ENCODE measurements at regions not wholly inside any gene's neighbourhood (a gene's known extent, or its start where the extent isn't known, plus 50 kb on each side); places are given as distances from the start of the nearest gene placed in this dataset.

- no peaks in the 10 kb centered on the region for H3K27me3 ChIP-seq (ENCODE audit: insufficient read depth, low read length)
- no peak overlapping the region for H3K4me3 ChIP-seq (ENCODE audit: low read length)
- H3K36me3 ChIP-seq (ENCODE audit: insufficient read depth, low read length): no peaks in the 10 kb centered on the region
- H3K9me3 ChIP-seq (ENCODE audit: low read length): no peaks in the 10 kb centered on the region
- no peak overlapping the region for H2AFZ ChIP-seq (ENCODE audit: low read depth, low read length)
- H3K4me1 ChIP-seq (ENCODE audit: insufficient read depth, low read length): peaks cover 4% of the 10 kb centered on the region
These were observed 258.3 kb upstream of the FOXQ1 start for GRCh38 chr6:1053586-1053985.

DNA sequence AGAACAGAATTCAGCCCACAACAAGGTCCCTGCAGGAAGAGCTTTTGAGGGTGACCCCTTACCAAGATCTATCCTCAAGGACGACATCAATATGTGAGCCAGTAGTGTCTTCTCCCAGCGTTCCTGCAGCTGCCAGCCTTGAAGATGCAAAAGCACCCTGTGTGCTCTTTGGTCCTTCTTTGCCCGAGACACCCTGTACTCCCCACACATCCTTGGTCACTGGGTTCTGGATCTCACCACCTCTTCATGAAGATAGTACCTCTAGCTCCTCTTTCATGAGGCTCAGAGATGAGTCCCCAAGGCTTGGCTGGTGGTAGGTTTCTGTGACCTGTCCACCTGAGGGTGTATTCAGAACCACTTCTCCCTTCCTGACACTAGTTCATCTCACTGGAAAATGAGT, 259.6 kb upstream of the FOXQ1 start:
- Histone ChIP-seq H3K4me1 (ENCODE audit: insufficient read depth, low read length) (peaks cover 4% of the 10 kb centered on the region), H3K36me3 (ENCODE audit: insufficient read depth, low read length) (no peaks in the 10 kb centered on the region)

DNA sequence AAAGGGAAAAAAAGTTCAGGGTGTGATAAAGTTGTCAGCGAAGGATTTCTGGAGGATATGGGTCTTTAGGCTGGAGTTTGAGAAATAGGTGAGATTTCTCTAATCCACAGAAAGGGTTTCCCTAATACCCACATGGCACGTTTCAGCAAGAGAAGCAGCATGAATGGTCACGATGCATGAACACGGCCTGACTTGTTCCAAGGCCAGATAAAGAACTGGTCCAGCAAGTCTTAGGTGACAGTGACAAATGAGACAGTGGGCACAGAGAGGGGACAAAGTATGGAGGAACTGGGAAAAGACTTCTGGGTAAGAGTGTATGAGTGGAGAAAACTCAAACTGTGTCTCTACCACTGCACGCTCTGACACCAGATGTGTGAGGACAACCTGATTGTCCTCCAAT, 262.0 kb upstream of the FOXQ1 start:
- no peaks in the 10 kb centered on the region for H3K4me1 ChIP-seq (ENCODE audit: insufficient read depth, low read length)
- no peaks in the 10 kb centered on the region for H3K27me3 ChIP-seq (ENCODE audit: insufficient read depth, low read length)
- no peaks in the 10 kb centered on the region for H3K9me3 ChIP-seq (ENCODE audit: low read length)
- H3K4me3 ChIP-seq (ENCODE audit: low read length): no peak overlapping the region
- no peak overlapping the region for H2AFZ ChIP-seq (ENCODE audit: low read depth, low read length)
- H3K36me3 ChIP-seq (ENCODE audit: insufficient read depth, low read length): no peaks in the 10 kb centered on the region

More for the DNA sequence above, 259.6 kb upstream of the FOXQ1 start:
- Histone ChIP-seq H3K9me3 (ENCODE audit: low read length) (no peaks in the 10 kb centered on the region), H2AFZ (ENCODE audit: low read depth, low read length) (no peak overlapping the region), H3K27me3 (ENCODE audit: insufficient read depth, low read length) (no peaks in the 10 kb centered on the region), H3K4me3 (ENCODE audit: low read length) (no peak overlapping the region)

GRCh38 chr6:1049170-1049569, 262.7 kb upstream of the FOXQ1 start:
- H3K4me1 ChIP-seq (ENCODE audit: insufficient read depth, low read length): no peaks in the 10 kb centered on the region
- no peaks in the 10 kb centered on the region for H3K36me3 ChIP-seq (ENCODE audit: insufficient read depth, low read length)

GRCh38 chr6:1047981-1048541, 263.8 kb upstream of the FOXQ1 start:
- no peaks in the 10 kb centered on the region for H3K4me1 ChIP-seq (ENCODE audit: insufficient read depth, low read length)
- no peaks in the 10 kb centered on the region for H3K36me3 ChIP-seq (ENCODE audit: insufficient read depth, low read length)
- H3K27me3 ChIP-seq (ENCODE audit: insufficient read depth, low read length): no peaks in the 10 kb centered on the region
- no peaks in the 10 kb centered on the region for H3K9me3 ChIP-seq (ENCODE audit: low read length)
- no peak overlapping the region for H2AFZ ChIP-seq (ENCODE audit: low read depth, low read length)
- H3K4me3 ChIP-seq (ENCODE audit: low read length): no peak overlapping the region

More at GRCh38 chr6:1049170-1049569, 262.7 kb upstream of the FOXQ1 start:
- no peak overlapping the region for H2AFZ ChIP-seq (ENCODE audit: low read depth, low read length)
- H3K4me3 ChIP-seq (ENCODE audit: low read length): no peak overlapping the region
- no peaks in the 10 kb centered on the region for H3K9me3 ChIP-seq (ENCODE audit: low read length)
- no peaks in the 10 kb centered on the region for H3K27me3 ChIP-seq (ENCODE audit: insufficient read depth, low read length)

DNA sequence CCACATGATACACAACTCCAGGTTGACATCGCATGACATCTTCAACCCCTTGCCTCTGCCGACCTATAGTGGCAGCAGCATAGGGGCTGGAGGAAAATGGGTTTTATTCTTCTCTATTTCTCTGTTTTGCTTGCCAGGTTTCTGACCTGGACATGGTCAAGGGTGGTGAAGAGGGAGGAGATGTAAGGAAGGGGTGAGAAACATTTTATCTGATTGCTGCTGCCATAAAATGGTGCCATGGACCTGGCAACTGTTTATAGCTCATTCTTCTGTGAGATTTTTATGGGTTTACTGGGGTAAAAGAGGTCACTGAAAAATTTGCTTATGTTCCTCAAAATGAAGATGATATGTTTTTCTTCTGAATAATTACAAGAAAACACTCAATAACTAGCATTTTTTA, 266.7 kb upstream of the FOXQ1 start:
- no peak overlapping the region for H3K4me3 ChIP-seq (ENCODE audit: low read length)
- H3K4me1 ChIP-seq (ENCODE audit: insufficient read depth, low read length): no peaks in the 10 kb centered on the region
- H2AFZ ChIP-seq (ENCODE audit: low read depth, low read length): no peak overlapping the region
- H3K27me3 ChIP-seq (ENCODE audit: insufficient read depth, low read length): no peaks in the 10 kb centered on the region
- no peaks in the 10 kb centered on the region for H3K9me3 ChIP-seq (ENCODE audit: low read length)
- no peaks in the 10 kb centered on the region for H3K36me3 ChIP-seq (ENCODE audit: insufficient read depth, low read length)

DNA sequence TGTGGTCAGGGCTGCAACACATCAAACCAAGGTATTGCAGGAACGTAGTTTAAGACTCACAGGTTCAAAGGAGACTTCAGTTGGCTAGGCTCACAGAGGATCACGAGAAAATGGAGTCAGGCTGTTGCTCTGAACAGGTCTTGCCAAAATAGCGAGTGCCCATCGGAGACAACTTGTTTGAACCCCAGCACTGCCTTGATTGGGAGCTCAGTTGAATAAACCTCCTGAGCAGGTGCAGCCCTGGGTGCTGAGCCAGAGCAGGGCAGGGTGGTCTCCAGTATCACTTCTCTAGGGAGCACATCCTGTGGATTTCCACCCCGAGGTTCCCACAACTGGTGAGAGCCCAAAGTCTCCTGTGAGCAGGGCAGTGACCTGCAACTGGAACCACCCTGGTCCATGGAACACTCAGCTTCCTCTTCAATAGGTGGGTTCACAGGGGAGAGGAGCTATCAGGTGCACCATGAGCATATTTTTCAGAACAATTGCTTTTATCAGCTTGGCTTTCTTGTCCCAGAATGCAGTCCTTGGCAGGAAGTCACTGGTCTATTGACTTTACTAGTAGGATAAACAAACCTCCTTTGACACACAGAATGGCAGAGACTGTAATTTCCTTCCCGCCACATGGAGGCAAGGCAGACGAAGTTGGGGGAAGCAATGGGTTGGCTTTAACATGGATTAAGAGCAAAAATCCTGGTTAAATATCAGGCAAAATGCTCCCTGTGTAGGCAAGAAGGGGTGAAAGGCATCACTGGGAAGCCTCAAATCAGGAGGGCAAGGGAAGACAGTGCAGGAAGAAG, 267.7 kb upstream of the FOXQ1 start:
- Histone ChIP-seq H3K4me3 (ENCODE audit: low read length) (no peak overlapping the region), H2AFZ (ENCODE audit: low read depth, low read length) (no peak overlapping the region), H3K36me3 (ENCODE audit: insufficient read depth, low read length) (no peaks in the 10 kb centered on the region), H3K4me1 (ENCODE audit: insufficient read depth, low read length) (no peaks in the 10 kb centered on the region), H3K9me3 (ENCODE audit: low read length) (no peaks in the 10 kb centered on the region), H3K27me3 (ENCODE audit: insufficient read depth, low read length) (no peaks in the 10 kb centered on the region)

GRCh38 chr6:1043458-1043836, 268.5 kb upstream of the FOXQ1 start:
- no peak overlapping the region for H2AFZ ChIP-seq (ENCODE audit: low read depth, low read length)

DNA sequence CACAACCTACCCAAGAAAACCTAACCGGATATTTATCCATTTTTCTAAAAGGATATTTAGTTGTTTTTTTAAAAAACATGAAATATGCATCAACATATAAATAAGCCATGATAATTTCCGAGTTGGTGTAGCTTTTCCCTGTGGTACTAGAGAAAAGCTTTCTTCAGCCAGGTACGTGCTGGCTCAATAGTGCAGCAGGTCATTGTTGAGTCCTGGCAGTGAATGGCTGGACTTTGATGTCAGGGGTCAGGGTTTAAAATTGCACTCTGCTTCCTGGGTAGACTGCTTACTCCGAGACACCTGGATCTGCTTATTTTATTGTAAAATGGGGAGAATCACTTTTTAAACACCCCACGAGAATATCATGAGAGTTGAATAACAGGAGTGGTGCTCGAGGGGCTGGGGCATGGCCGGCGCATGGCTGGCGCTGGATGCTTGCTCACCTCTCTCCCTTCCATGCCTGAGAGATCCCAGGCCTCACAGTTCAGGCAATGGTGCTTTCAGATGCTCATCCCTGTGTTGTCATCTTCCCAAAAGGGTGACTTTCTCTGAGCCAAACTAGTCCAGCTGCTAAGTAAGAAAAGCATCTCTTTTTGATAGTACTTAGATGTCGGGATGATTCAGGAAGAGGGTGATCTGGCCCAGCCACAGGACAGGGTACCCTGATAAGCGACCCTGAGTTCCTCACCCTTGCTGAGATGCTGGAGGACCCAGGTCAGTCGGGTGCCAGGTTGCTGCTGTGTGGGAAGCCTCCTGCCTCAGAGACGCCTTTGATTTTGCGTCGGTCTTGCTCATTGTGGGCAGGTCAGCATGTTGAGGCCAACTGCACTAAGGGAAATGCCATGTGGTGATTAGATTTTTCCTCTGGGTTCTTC, 269.1 kb upstream of the FOXQ1 start:
- H3K4me3 ChIP-seq (ENCODE audit: low read length): no peak overlapping the region
- H3K27me3 ChIP-seq (ENCODE audit: insufficient read depth, low read length): no peaks in the 10 kb centered on the region
- no peak overlapping the region for H2AFZ ChIP-seq (ENCODE audit: low read depth, low read length)

More at GRCh38 chr6:1043458-1043836, 268.5 kb upstream of the FOXQ1 start:
- no peaks in the 10 kb centered on the region for H3K27me3 ChIP-seq (ENCODE audit: insufficient read depth, low read length)
- no peaks in the 10 kb centered on the region for H3K9me3 ChIP-seq (ENCODE audit: low read length)
- H3K36me3 ChIP-seq (ENCODE audit: insufficient read depth, low read length): no peaks in the 10 kb centered on the region
- H3K4me3 ChIP-seq (ENCODE audit: low read length): no peak overlapping the region
- no peaks in the 10 kb centered on the region for H3K4me1 ChIP-seq (ENCODE audit: insufficient read depth, low read length)

DNA sequence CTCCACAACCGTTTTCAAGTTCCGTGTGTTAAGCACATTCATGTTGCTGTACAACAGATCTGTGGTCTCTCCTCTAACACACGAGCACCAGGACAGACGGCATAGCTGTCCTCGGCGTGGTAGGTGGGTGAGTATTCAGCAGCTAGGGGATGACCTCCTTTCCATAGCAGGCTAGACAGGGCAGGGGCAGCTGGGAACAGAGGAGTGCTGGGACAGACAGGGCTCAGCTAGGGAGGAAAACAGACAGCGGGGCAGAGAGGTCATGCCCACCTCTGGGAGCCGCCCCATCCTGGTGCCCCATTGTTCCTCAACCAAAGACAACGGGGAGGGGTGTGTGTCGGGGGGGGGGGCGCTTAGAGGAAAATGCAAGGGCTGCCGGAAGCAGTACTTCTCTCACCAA, 271.5 kb upstream of the FOXQ1 start:
- Histone ChIP-seq H3K4me1 (ENCODE audit: insufficient read depth, low read length) (no peaks in the 10 kb centered on the region), H3K4me3 (ENCODE audit: low read length) (no peak overlapping the region), H3K9me3 (ENCODE audit: low read length) (no peaks in the 10 kb centered on the region), H3K36me3 (ENCODE audit: insufficient read depth, low read length) (no peaks in the 10 kb centered on the region), H2AFZ (ENCODE audit: low read depth, low read length) (no peak overlapping the region), H3K27me3 (ENCODE audit: insufficient read depth, low read length) (no peaks in the 10 kb centered on the region)

More for the DNA sequence above, 269.1 kb upstream of the FOXQ1 start:
- no peaks in the 10 kb centered on the region for H3K4me1 ChIP-seq (ENCODE audit: insufficient read depth, low read length)
- no peaks in the 10 kb centered on the region for H3K36me3 ChIP-seq (ENCODE audit: insufficient read depth, low read length)
- H3K9me3 ChIP-seq (ENCODE audit: low read length): no peaks in the 10 kb centered on the region

DNA sequence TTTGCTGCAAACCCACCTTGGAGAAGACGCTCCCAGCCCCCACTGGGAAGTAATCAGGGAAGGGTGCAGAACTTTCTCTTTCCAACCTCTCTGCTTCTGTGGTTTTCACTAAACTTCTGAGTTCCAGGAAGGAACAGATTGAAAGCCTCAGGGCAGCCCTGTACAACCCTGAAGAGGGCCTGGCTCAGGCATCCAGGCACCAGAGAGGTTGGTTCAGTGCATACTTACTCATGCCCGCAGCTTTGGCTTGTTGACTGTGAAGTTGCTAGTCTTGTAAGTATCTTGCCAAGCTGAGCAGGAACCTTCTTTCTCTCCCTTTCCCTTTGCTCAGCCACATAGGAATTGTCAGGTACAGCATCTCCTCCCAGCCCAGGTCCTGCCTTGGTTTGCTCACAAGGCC, 272.2 kb upstream of the FOXQ1 start:
- no peaks in the 10 kb centered on the region for H3K9me3 ChIP-seq (ENCODE audit: low read length)
- no peak overlapping the region for H3K4me3 ChIP-seq (ENCODE audit: low read length)
- no peaks in the 10 kb centered on the region for H3K27me3 ChIP-seq (ENCODE audit: insufficient read depth, low read length)
- H3K36me3 ChIP-seq (ENCODE audit: insufficient read depth, low read length): no peaks in the 10 kb centered on the region
- no peak overlapping the region for H2AFZ ChIP-seq (ENCODE audit: low read depth, low read length)
- no peaks in the 10 kb centered on the region for H3K4me1 ChIP-seq (ENCODE audit: insufficient read depth, low read length)

GRCh38 chr6:1039191-1039590, 272.7 kb upstream of the FOXQ1 start:
- H3K36me3 ChIP-seq (ENCODE audit: insufficient read depth, low read length): no peaks in the 10 kb centered on the region
- no peaks in the 10 kb centered on the region for H3K27me3 ChIP-seq (ENCODE audit: insufficient read depth, low read length)
- no peaks in the 10 kb centered on the region for H3K9me3 ChIP-seq (ENCODE audit: low read length)
- no peak overlapping the region for H2AFZ ChIP-seq (ENCODE audit: low read depth, low read length)
- no peak overlapping the region for H3K4me3 ChIP-seq (ENCODE audit: low read length)
- H3K4me1 ChIP-seq (ENCODE audit: insufficient read depth, low read length): no peaks in the 10 kb centered on the region

Data from neuron (in vitro differentiated cells).